ENCODE measurements at regions not wholly inside any gene's neighbourhood (a gene's known extent, or its start where the extent isn't known, plus 50 kb on each side); places are given as distances from the start of the nearest gene placed in this dataset.

GRCh38 chr20:11492846-11493245 lies 424.8 kb upstream of the BTBD3 start:
- TF ChIP-seq CTCF (IDR thresholded peaks at IDR 0.05): no peak
- TF ChIP-seq POLR2A (IDR thresholded peaks at IDR 0.05): no peak

Data from uterus (tissue), 2 donors.